ENCODE measurements at regions not wholly inside any gene's neighbourhood (a gene's known extent, or its start where the extent isn't known, plus 50 kb on each side); places are given as distances from the start of the nearest gene placed in this dataset.

DNA sequence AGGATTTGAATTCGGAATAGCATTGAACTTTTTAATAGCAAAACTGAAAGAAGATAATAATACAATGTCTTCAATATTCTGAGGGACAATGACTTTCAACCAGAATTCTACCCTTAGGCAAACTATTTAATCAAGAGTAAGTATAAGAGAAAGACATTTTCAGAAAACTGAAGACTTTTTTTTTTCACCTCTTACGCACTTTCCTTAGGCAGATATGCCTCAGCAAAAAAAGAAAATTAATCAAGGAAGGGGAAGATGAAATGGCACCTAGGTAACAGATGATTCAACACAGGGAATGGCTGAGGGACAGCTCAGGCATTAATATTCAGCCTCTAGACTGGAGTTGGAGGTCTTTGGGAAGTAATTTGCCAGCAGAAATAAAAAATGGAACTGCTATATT, 184.9 kb downstream of the URB2 start:
- TF ChIP-seq GATA2 (IDR thresholded peaks at IDR 0.05; ENCODE audit: low read depth, low read length) (no peak), GATA3 (IDR thresholded peaks at IDR 0.05; ENCODE audit: low read depth, low read length) (no peak)
